Endothelial cell (in vitro differentiated cells): ENCODE measurements at regions not wholly inside any gene's neighbourhood (a gene's known extent, or its start where the extent isn't known, plus 50 kb on each side); places are given as distances from the start of the nearest gene placed in this dataset.

ENCODE experiments used
- DNase-seq: peaks from one replicate; pipeline ENCODE4 v3.0.0; 2021; ENCODE audit warnings: low spot score
- H3K27ac Mint-ChIP-seq: one replicate; pipeline ENCODE4 v1.8.0; 2021; ENCODE audit warnings: mixed read lengths, inconsistent platforms; ENCODE audit not compliant: unreplicated experiment
- H3K27me3 Mint-ChIP-seq: one replicate; pipeline ENCODE4 v1.8.0; 2021; ENCODE audit warnings: mild to moderate bottlenecking, moderate library complexity, mixed read lengths, inconsistent platforms; ENCODE audit not compliant: unreplicated experiment
- H3K36me3 Mint-ChIP-seq: one replicate; pipeline ENCODE4 v1.8.0; 2021; ENCODE audit warnings: mild to moderate bottlenecking, low read depth, mixed read lengths, inconsistent platforms; ENCODE audit not compliant: unreplicated experiment
- H3K4me1 Mint-ChIP-seq: one replicate; pipeline ENCODE4 v1.8.0; 2021; ENCODE audit warnings: mild to moderate bottlenecking, mixed read lengths, inconsistent platforms; ENCODE audit not compliant: unreplicated experiment
- H3K4me3 Mint-ChIP-seq: one replicate; pipeline ENCODE4 v1.8.0; 2021; ENCODE audit warnings: mild to moderate bottlenecking, mixed read lengths, inconsistent platforms; ENCODE audit not compliant: unreplicated experiment
- H3K9me3 Mint-ChIP-seq: one replicate; pipeline ENCODE4 v1.8.0; 2021; ENCODE audit warnings: mixed read lengths, inconsistent platforms; ENCODE audit not compliant: unreplicated experiment
- TF ChIP-seq, protein P1 (sequence below): fragments of 200-600 bp; sonication (generic); IDR thresholded peaks from one replicate; pipeline ENCODE4 v1.5.0; 2021; ENCODE audit warnings: antibody characterized with exemption; ENCODE audit not compliant: unreplicated experiment

DNA sequence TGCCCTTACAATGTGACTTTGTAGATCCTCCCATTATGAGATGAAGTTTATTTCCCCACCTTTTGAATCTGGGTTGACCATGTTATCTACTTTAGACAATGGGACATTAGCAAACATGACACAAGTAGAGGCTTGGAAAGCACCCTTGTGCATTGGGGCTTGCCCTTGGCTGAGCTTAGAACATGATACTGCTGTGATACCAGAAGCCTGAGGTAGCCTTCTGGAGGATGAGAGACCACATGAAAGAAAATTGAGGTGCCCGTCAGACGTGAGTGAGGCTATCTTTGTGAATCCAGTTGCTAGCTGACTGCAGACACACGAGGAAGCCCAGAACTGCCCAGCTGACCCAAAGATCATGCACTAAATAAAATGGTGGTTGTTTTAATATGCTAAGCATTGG, 341.2 kb downstream of the CYP26B1 start:
- no peaks in the 10 kb centered on the region for H3K9me3 Mint-ChIP-seq
- DNase-seq: no peak
- TF ChIP-seq, protein P1, sequence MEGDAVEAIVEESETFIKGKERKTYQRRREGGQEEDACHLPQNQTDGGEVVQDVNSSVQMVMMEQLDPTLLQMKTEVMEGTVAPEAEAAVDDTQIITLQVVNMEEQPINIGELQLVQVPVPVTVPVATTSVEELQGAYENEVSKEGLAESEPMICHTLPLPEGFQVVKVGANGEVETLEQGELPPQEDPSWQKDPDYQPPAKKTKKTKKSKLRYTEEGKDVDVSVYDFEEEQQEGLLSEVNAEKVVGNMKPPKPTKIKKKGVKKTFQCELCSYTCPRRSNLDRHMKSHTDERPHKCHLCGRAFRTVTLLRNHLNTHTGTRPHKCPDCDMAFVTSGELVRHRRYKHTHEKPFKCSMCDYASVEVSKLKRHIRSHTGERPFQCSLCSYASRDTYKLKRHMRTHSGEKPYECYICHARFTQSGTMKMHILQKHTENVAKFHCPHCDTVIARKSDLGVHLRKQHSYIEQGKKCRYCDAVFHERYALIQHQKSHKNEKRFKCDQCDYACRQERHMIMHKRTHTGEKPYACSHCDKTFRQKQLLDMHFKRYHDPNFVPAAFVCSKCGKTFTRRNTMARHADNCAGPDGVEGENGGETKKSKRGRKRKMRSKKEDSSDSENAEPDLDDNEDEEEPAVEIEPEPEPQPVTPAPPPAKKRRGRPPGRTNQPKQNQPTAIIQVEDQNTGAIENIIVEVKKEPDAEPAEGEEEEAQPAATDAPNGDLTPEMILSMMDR: no peak
- no peak overlapping the region for H3K27ac Mint-ChIP-seq
- peaks cover 8% of the 10 kb centered on the region for H3K4me1 Mint-ChIP-seq
- H3K4me3 Mint-ChIP-seq: no peak overlapping the region
- peaks cover 4% of the 10 kb centered on the region for H3K36me3 Mint-ChIP-seq
- no peaks in the 10 kb centered on the region for H3K27me3 Mint-ChIP-seq

- no peak overlapping the region for H3K4me3 Mint-ChIP-seq
- TF ChIP-seq, protein P1: no peak
- no peak for DNase-seq
- no peaks in the 10 kb centered on the region for H3K9me3 Mint-ChIP-seq
- H3K4me1 Mint-ChIP-seq: peaks cover 15% of the 10 kb centered on the region
- H3K27me3 Mint-ChIP-seq: peaks cover 2% of the 10 kb centered on the region
- peaks cover 3% of the 10 kb centered on the region for H3K36me3 Mint-ChIP-seq
- no peak overlapping the region for H3K27ac Mint-ChIP-seq
These were observed 343.3 kb downstream of the CYP26B1 start for GRCh38 chr2:71804281-71804751.

- peaks cover 2% of the 10 kb centered on the region for H3K27me3 Mint-ChIP-seq
- no peaks in the 10 kb centered on the region for H3K36me3 Mint-ChIP-seq
These were observed 344.3 kb downstream of the CYP26B1 start for GRCh38 chr2:71803398-71803797.

DNA sequence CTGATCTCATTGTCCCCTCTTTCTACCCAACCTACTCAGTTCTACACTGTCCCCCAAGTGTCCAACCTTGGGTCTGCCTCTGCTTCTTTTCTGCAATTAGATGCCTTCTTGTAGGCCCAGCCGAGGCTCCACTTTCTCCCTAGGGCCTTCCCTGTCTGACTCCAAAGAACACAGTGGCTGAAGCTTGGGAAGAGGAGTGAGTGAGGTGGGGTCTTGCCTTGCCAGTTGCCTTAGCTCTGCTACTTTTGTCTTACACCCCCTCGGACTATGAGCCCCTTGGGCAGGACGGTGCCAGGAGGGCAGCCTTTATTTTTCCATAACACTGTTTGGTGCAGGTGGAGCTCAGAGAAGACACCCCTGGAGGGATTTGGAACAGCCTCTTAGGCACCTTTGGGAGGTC, 345.1 kb downstream of the CYP26B1 start:
- no peak for DNase-seq
- Mint-ChIP-seq H3K27ac (no peak overlapping the region), H3K36me3 (no peaks in the 10 kb centered on the region), H3K27me3 (peaks cover 2% of the 10 kb centered on the region), H3K4me3 (no peak overlapping the region), H3K9me3 (no peaks in the 10 kb centered on the region), H3K4me1 (peaks cover 15% of the 10 kb centered on the region)
- TF ChIP-seq, protein P1: no peak

More at GRCh38 chr2:71803398-71803797, 344.3 kb downstream of the CYP26B1 start:
- Mint-ChIP-seq H3K4me3 (no peak overlapping the region), H3K4me1 (peaks cover 15% of the 10 kb centered on the region), H3K9me3 (no peaks in the 10 kb centered on the region), H3K27ac (no peak overlapping the region)
- DNase-seq: no peak
- TF ChIP-seq, protein P1: no peak

- Mint-ChIP-seq H3K4me1 (peaks cover 17% of the 10 kb centered on the region), H3K9me3 (no peaks in the 10 kb centered on the region), H3K4me3 (no peak overlapping the region), H3K27me3 (peaks cover 2% of the 10 kb centered on the region), H3K36me3 (no peaks in the 10 kb centered on the region), H3K27ac (no peak overlapping the region)
- TF ChIP-seq, protein P1: peak; percentile 47
- DNase-seq: peak; percentile 81
These were observed 345.7 kb downstream of the CYP26B1 start for GRCh38 chr2:71801969-71802368.
